Keratinocyte (primary cell): ENCODE measurements at regions not wholly inside any gene's neighbourhood (a gene's known extent, or its start where the extent isn't known, plus 50 kb on each side); places are given as distances from the start of the nearest gene placed in this dataset.

ENCODE experiments used
- DNase-seq: peaks from one replicate; pipeline ENCODE4 v3.0.0-alpha.2; 2011; ENCODE audit warnings: low read depth, missing footprints, low spot score
- FAIRE-seq: peaks from 2 replicates; lab custom pipeline; 2011; peaks lifted over from hg19 to GRCh38; lab: Jason Lieb, UNC
- H2AFZ ChIP-seq: 2 replicates; pipeline ENCODE4 v1.6.0; 2012; ENCODE audit warnings: low read length, control low read depth, inconsistent platforms; ENCODE audit not compliant: control insufficient read depth
- H3K27ac ChIP-seq: 2 replicates; pipeline ENCODE4 v1.5.1; 2011; ENCODE audit warnings: low read length; ENCODE audit not compliant: control insufficient read depth, insufficient read depth
- H3K27me3 ChIP-seq: 3 replicates; pipeline ENCODE4 v1.6.0; 2011; ENCODE audit warnings: low read length; ENCODE audit not compliant: control insufficient read depth, insufficient read depth; ENCODE audit errors: extremely low read depth
- H3K36me3 ChIP-seq, 2 experiments: 2 replicates in 1 of 2; 3 replicates in 1 of 2; pipeline ENCODE4 v1.5.1; 2011; ENCODE audit warnings: low read length in 2 of 2, mild to moderate bottlenecking in 1 of 2; ENCODE audit not compliant: control insufficient read depth in 2 of 2, insufficient read depth in 2 of 2; ENCODE audit errors: extremely low read depth in 1 of 2
- H3K4me1 ChIP-seq: 3 replicates; pipeline ENCODE4 v1.5.1; 2011; ENCODE audit warnings: low read length; ENCODE audit not compliant: control insufficient read depth, insufficient read depth; ENCODE audit errors: extremely low read depth
- H3K4me2 ChIP-seq: 3 replicates; pipeline ENCODE4 v1.6.0; 2011; ENCODE audit warnings: low read depth, low read length; ENCODE audit not compliant: control insufficient read depth, insufficient read depth; ENCODE audit errors: extremely low read depth
- H3K4me3 ChIP-seq, 3 experiments: fragments of 200-600 bp in 1 of 3; sonication (generic) in 1 of 3; 2 replicates in 2 of 3; 3 replicates in 1 of 3; pipeline ENCODE4 v1.5.1; 2011 to 2016; ENCODE audit warnings: low read length in 3 of 3, mild to moderate bottlenecking in 3 of 3, control low read depth in 2 of 3, inconsistent platforms in 1 of 3, low read depth in 1 of 3, mixed read lengths in 1 of 3, mixed run types in 1 of 3, moderate library complexity in 1 of 3; ENCODE audit not compliant: control insufficient read depth in 2 of 3, insufficient read depth in 2 of 3; ENCODE audit errors: extremely low read depth in 1 of 3
- H3K79me2 ChIP-seq: 2 replicates; pipeline ENCODE4 v1.6.0; 2012; ENCODE audit warnings: low read length; ENCODE audit not compliant: control insufficient read depth, insufficient read depth
- H3K9ac ChIP-seq: 3 replicates; pipeline ENCODE4 v1.6.0; 2011; ENCODE audit warnings: low read length; ENCODE audit not compliant: control insufficient read depth, insufficient read depth; ENCODE audit errors: extremely low read depth
- H3K9me1 ChIP-seq: 3 replicates; pipeline ENCODE4 v1.6.0; 2011; ENCODE audit warnings: low read length; ENCODE audit not compliant: control insufficient read depth, insufficient read depth; ENCODE audit errors: extremely low read depth
- H3K9me3 ChIP-seq: 2 replicates; pipeline ENCODE4 v1.5.1; 2012; ENCODE audit warnings: low read depth, low read length; ENCODE audit not compliant: control insufficient read depth
- H4K20me1 ChIP-seq: 3 replicates; pipeline ENCODE4 v1.6.0; 2011; ENCODE audit warnings: low read length; ENCODE audit not compliant: control insufficient read depth, insufficient read depth; ENCODE audit errors: extremely low read depth
- EZH2 ChIP-seq: IDR thresholded peaks from one replicate; pipeline ENCODE4 v1.6.1; 2012; ENCODE audit warnings: inconsistent platforms, mild to moderate bottlenecking, low read length, moderate library complexity
- dilution Hi-C: fragments of 300-500 bp; cut with MboI; formaldehyde crosslinking; loops from one replicate; pipeline ENCODE4 v1.7.0; 2020; ENCODE audit warnings: low sequenced_read_pairs; ENCODE audit not compliant: extremely low pct_ligation_motif_present
- TF ChIP-seq, protein P1 (sequence below), 3 experiments: IDR thresholded peaks in 1 of 3; conservative IDR thresholded peaks in 1 of 3; optimal IDR thresholded peaks in 1 of 3; 2 replicates in 2 of 3; 3 replicates in 1 of 3; pipeline versions ENCODE3 to v1.5.1; 2011; ENCODE audit warnings: low read length in 3 of 3, mild to moderate bottlenecking in 3 of 3, moderate library complexity in 2 of 3, control low read depth in 1 of 3, inconsistent platforms in 1 of 3; ENCODE audit not compliant: insufficient read depth in 2 of 3; ENCODE audit errors: extremely low read depth in 1 of 3

DNA sequence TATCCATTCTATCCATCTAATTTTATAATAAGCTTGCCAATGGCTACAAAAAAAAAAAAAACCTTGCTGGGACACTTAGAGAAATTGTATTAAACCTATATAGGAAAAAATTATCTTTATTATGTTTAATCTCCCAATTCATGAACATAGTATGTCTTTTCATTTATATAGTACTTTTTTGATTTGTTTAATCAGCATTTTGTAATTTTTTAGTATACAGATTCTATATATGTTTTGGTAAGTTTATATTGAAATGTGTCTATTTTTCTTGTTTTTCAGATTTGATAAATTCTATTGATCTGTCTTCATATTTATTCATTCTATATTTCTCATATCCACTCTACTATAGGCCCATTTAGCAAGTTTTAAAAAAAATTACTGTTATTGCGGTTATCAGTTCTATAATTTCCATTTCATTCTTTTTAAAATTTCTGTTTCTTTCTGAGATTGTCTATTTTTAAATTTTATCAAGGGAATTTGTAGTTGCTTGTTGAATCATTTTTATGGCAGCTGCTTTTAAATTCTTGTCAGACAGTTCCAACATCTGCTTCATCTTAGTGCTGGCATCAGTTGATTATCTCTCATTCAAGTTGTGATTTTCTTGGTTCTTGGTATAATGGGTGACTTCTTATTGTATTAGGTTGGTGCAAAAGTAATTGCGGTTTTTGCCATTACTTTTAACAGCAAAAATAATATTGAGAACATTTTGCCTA, 170.1 kb upstream of the S1PR3 start:
- Histone ChIP-seq H3K27me3 (peaks cover 4% of the 10 kb centered on the region), H2AFZ (no peak overlapping the region), H3K4me3 (no peak overlapping the region), H3K36me3 (no peaks in the 10 kb centered on the region), H3K4me1 (no peaks in the 10 kb centered on the region), H3K9ac (no peak overlapping the region), H4K20me1 (no peaks in the 10 kb centered on the region), H3K9me1 (no peaks in the 10 kb centered on the region), H3K27ac (no peak overlapping the region), H3K79me2 (no peaks in the 10 kb centered on the region), H3K4me2 (no peak overlapping the region), H3K9me3 (no peaks in the 10 kb centered on the region)
- DNase-seq (no peak), FAIRE-seq (no peak)
- TF ChIP-seq, protein P1, sequence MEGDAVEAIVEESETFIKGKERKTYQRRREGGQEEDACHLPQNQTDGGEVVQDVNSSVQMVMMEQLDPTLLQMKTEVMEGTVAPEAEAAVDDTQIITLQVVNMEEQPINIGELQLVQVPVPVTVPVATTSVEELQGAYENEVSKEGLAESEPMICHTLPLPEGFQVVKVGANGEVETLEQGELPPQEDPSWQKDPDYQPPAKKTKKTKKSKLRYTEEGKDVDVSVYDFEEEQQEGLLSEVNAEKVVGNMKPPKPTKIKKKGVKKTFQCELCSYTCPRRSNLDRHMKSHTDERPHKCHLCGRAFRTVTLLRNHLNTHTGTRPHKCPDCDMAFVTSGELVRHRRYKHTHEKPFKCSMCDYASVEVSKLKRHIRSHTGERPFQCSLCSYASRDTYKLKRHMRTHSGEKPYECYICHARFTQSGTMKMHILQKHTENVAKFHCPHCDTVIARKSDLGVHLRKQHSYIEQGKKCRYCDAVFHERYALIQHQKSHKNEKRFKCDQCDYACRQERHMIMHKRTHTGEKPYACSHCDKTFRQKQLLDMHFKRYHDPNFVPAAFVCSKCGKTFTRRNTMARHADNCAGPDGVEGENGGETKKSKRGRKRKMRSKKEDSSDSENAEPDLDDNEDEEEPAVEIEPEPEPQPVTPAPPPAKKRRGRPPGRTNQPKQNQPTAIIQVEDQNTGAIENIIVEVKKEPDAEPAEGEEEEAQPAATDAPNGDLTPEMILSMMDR (optimal IDR thresholded peaks at IDR 0.05 in 1 of 3, IDR thresholded peaks at IDR 0.05 in 1 of 3, conservative IDR thresholded peaks at IDR 0.05 in 1 of 3; ENCODE audit: extremely low read depth in 1 of 3, insufficient read depth in 2 of 3, low read length in 3 of 3) = no peak
- no peak for TF ChIP-seq EZH2
- dilution Hi-C loops = no loop called here

DNA sequence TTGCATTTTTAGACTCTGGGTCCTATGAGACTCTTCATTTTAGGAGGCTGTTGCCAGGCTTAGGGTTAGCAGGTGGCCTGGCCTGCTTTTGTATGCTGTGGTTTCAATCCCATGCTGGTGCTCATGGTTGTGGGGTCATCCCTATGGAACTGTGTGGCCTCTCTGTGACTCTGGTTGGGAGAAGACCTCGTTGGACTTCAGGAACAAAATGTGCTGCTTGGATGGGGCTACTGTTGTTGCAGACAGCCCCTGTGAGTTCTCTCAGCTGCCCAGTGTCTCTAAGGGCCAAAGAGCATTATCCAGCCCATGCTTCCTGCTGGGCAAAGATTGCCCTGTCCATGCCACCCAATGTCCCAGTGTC, 169.5 kb upstream of the S1PR3 start:
- Histone ChIP-seq H3K9me1 (no peaks in the 10 kb centered on the region), H3K4me3 (no peak overlapping the region), H3K79me2 (no peaks in the 10 kb centered on the region), H3K27me3 (peaks cover 4% of the 10 kb centered on the region), H3K4me1 (no peaks in the 10 kb centered on the region), H3K36me3 (no peaks in the 10 kb centered on the region), H3K9me3 (no peaks in the 10 kb centered on the region), H3K9ac (no peak overlapping the region), H2AFZ (no peak overlapping the region), H3K4me2 (no peak overlapping the region), H4K20me1 (no peaks in the 10 kb centered on the region), H3K27ac (no peak overlapping the region)
- FAIRE-seq (no peak), DNase-seq (no peak)
- TF ChIP-seq EZH2 = no peak
- TF ChIP-seq, protein P1 (optimal IDR thresholded peaks at IDR 0.05 in 1 of 3, IDR thresholded peaks at IDR 0.05 in 1 of 3, conservative IDR thresholded peaks at IDR 0.05 in 1 of 3; ENCODE audit: extremely low read depth in 1 of 3, insufficient read depth in 2 of 3, low read length in 3 of 3) = no peak
- dilution Hi-C loops = no loop called here
